ENCODE measurements at regions not wholly inside any gene's neighbourhood (a gene's known extent, or its start where the extent isn't known, plus 50 kb on each side); places are given as distances from the start of the nearest gene placed in this dataset.
"Not testable (repeated sequence)": the region's sequence is repeated elsewhere in the genome, so short reads cannot be mapped to it uniquely, and the experiment has no call there.

DNA sequence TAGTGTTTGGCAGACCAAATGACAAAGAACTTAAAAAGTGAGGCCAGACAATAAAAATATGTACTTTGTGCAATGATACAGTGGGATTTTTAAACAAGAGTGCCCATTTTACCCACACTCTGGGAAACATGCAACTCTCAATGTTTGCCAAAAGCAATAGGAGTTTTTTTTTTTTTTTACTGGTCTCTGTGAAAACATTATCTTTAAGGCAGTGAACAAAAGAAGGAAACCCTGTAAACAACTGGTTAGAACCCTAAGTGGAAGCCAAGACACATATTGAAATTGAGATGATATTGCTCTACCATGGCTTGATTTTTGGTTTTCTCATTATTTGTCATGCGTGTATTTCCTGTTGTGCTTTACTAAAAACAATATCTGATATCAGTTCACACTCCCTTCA, 67.2 kb upstream of the PPP3CA start:
- no peak for ATAC-seq

DNA sequence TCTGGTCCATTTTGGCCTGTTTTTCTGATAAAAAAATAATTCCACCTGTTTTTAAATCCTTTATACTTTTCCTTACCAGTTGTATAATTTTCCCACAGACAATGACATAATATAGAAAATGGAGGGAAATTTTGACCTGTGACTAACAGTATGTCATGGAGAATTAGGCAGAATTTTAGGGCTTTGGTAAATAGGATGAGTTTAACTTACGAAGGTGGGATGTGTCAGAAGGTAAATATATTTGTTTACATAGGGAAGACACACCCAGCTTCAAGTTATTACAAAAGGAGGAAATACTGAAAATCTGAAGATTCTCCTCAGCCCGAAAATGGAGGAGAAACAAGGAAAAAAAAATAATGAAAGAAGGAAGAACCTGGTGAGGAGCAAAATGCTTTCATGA, 64.6 kb upstream of the PPP3CA start:
- Histone ChIP-seq H3K4me3 (no peak overlapping the region), H3K9me3 (no peaks in the 10 kb centered on the region), H3K27ac (no peak overlapping the region), H3K36me3 (no peaks in the 10 kb centered on the region), H3K27me3 (ENCODE audit: low read depth) (no peaks in the 10 kb centered on the region), H3K4me1 (no peaks in the 10 kb centered on the region)
- no peak for DNase-seq
- TF ChIP-seq, protein P1, sequence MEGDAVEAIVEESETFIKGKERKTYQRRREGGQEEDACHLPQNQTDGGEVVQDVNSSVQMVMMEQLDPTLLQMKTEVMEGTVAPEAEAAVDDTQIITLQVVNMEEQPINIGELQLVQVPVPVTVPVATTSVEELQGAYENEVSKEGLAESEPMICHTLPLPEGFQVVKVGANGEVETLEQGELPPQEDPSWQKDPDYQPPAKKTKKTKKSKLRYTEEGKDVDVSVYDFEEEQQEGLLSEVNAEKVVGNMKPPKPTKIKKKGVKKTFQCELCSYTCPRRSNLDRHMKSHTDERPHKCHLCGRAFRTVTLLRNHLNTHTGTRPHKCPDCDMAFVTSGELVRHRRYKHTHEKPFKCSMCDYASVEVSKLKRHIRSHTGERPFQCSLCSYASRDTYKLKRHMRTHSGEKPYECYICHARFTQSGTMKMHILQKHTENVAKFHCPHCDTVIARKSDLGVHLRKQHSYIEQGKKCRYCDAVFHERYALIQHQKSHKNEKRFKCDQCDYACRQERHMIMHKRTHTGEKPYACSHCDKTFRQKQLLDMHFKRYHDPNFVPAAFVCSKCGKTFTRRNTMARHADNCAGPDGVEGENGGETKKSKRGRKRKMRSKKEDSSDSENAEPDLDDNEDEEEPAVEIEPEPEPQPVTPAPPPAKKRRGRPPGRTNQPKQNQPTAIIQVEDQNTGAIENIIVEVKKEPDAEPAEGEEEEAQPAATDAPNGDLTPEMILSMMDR (IDR thresholded peaks at IDR 0.05), result no peak
- intact Hi-C loops (cut with DNase I), result no loop called here
- no peak for ATAC-seq

More for the DNA sequence above, 67.2 kb upstream of the PPP3CA start:
- Histone ChIP-seq H3K4me1 (peaks cover 5% of the 10 kb centered on the region), H3K9me3 (no peaks in the 10 kb centered on the region), H3K27me3 (ENCODE audit: low read depth) (no peaks in the 10 kb centered on the region), H3K4me3 (no peak overlapping the region), H3K36me3 (no peaks in the 10 kb centered on the region), H3K27ac (no peak overlapping the region)
- intact Hi-C loops (cut with DNase I), result no loop called here
- DNase-seq, result no peak
- TF ChIP-seq, protein P1 (IDR thresholded peaks at IDR 0.05), result no peak

DNA sequence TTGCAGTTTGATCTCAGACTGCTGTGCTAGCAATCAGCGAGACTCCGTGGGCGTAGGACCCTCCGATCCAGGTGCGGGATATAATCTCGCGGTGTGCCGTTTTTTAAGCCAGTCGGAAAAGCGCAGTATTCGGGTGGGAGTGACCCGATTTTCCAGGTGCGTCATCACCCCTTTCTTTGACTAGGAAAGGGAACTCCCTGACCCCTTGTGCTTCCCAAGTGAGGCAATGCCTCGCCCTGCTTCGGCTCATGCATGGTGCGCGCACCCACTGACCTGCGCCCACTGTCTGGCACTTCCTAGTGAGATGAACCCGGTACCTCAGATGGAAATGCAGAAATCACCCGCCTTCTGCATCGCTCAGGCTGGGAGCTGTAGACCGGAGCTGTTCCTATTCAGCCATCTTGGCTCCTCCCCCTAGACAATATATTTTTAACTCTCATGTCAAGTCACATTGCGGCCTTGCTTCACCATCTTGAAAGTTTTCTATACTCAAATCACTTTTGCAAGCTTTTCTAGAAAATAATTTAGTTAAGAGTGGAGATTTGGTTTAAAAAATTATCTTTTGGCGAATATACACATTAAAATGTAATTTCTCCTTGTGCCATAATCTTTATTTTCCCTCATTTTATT, 64.1 kb upstream of the PPP3CA start:
- H3K9me3 ChIP-seq; ATAC-seq; DNase-seq; H3K27ac ChIP-seq; H3K36me3 ChIP-seq; H3K4me3 ChIP-seq; H3K27me3 ChIP-seq (ENCODE audit: low read depth); H3K4me1 ChIP-seq; intact Hi-C loops (cut with DNase I): not testable (repeated sequence)

DNA sequence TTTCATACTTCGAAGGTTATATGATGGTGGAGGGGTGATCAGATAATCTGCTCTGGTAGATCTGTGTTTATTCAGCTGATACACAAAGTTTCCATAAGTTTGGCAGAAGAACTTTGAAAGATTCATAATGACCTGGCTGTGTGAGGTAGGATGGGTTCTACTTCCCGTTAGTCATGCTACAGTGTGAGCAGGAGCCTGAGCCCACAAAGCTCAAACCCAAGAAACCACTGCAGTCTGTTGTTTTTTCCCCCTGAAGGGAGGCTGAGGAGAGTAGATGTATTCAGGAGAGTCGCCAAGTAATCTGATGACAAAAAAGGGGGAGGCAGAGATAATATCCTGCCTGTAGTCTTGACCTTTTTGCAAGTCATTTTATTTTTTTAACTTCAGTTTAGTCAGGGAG, 52.8 kb upstream of the PPP3CA start:
- no peaks in the 10 kb centered on the region for H3K9me3 ChIP-seq
- TF ChIP-seq, protein P1 (IDR thresholded peaks at IDR 0.05), result no peak
- H3K4me3 ChIP-seq, result no peak overlapping the region
- no peaks in the 10 kb centered on the region for H3K27me3 ChIP-seq (ENCODE audit: low read depth)
- H3K36me3 ChIP-seq, result no peaks in the 10 kb centered on the region
- intact Hi-C loops (cut with DNase I), result no loop called here
- no peaks in the 10 kb centered on the region for H3K4me1 ChIP-seq
- no peak for DNase-seq
- no peak overlapping the region for H3K27ac ChIP-seq
- ATAC-seq, result no peak

DNA sequence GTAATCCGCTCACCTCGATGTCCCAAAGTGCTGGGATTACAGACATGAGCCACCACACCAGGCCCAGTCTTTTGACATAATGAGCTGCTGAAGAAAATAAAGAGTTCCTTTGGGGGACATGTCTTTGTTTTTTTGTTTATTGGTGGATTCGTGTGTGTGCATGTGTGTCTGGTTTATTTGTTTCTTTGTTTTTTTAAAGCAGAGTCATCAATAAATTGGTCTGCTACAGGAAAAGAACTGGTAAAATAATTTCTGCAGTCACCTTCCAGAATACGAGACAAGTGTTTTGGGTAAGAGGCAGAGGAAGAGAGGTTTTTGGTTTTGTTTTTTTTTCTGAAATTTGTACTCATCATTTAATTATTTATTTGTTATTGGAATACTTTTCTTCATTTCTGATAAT, 51.5 kb upstream of the PPP3CA start:
- no peaks in the 10 kb centered on the region for H3K36me3 ChIP-seq
- TF ChIP-seq, protein P1 (IDR thresholded peaks at IDR 0.05), result no peak
- DNase-seq, result no peak
- no peak overlapping the region for H3K27ac ChIP-seq
- no peak for ATAC-seq
- H3K4me1 ChIP-seq, result no peaks in the 10 kb centered on the region
- intact Hi-C loops (cut with DNase I), result no loop called here
- H3K27me3 ChIP-seq (ENCODE audit: low read depth), result no peaks in the 10 kb centered on the region
- H3K4me3 ChIP-seq, result no peak overlapping the region
- no peaks in the 10 kb centered on the region for H3K9me3 ChIP-seq

All from lower lobe of right lung (tissue), 2 donors.